Mucosa of gallbladder (tissue), 1 donor: ENCODE measurements at regions not wholly inside any gene's neighbourhood (a gene's known extent, or its start where the extent isn't known, plus 50 kb on each side); places are given as distances from the start of the nearest gene placed in this dataset.
A peak's percentile ranks its signal among the peaks of the same experiment; 100 is the strongest.
"Not testable (repeated sequence)": the region's sequence is repeated elsewhere in the genome, so short reads cannot be mapped to it uniquely, and the experiment has no call there.

Source experiments
- DNase-seq: peaks from one replicate; pipeline ENCODE4 v3.0.0-alpha.2; 2020; ENCODE audit warnings: low spot score
- donor health status: DM: no; HTN: no; CAD: no.

DNA sequence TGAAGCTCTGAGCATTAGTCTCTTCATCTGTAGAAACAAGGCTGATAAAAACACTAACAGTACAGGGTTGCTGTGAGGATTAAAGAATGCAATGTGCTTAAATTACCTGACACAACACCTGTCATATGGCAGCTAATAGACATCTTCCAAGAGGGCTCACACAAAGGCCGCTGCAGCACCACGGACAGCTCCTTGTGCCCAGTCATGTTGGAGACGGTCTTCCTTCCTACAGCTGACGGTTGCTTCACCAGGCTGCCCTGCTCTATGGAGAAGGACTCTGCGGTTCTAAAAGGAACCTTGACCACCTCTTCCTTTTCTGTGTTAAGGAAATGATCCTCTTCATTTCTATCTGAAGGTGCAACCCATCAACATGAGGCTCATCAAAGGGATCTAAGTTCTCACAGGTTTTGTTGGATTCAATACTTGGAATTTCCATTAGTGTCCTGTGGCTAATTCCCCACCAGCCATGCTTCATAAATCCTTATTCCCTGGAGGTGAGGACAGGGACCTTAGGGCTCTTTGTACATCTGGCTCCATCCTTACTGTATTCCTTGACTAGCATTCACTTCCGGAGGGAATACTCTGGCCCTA, 138.9 kb upstream of the CES5A start:
- DNase-seq: peak; percentile 44

DNA sequence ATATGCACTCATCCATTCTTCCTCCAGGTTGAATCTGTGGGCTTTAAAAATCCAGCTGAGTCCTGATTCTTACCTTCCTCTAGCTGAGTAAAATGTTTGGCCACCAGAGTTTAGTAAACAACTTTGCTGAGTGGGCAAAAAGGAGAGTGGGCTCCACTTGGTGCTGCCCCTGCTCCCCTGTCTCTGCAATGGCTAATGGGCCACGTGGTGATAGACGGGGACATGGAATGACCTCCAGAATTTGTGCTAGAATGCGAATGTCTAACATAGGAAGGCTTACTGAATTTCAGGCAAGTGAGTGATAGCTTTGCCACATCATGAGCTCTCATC, 137.3 kb upstream of the CES5A start:
- no peak for DNase-seq

- DNase-seq: no peak
Measured at GRCh38 chr16:56011808-56012481, 136.8 kb upstream of the CES5A start.

DNA sequence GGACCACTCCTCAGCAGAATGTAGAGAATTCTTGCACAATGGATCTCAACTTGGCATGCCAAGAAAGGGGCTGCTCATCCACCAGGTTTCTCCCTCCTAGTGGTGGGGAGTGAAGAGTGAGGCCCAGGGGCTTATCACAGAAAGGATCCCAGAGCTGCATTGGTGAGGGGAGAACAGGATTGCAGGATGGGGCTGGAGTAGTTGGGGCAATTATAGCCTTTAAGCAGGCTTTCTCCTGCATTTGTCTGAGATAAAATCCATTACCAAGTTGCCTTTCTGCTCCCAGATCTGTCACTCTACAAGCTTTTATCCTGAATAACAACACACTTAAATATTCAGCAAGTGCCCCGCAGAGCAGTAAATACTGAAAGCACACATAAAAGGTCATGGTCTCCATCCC, 130.8 kb upstream of the CES5A start:
- no peak for DNase-seq

- no peak for DNase-seq
Measured at GRCh38 chr16:55999683-56000082, 124.5 kb upstream of the CES5A start.

DNA sequence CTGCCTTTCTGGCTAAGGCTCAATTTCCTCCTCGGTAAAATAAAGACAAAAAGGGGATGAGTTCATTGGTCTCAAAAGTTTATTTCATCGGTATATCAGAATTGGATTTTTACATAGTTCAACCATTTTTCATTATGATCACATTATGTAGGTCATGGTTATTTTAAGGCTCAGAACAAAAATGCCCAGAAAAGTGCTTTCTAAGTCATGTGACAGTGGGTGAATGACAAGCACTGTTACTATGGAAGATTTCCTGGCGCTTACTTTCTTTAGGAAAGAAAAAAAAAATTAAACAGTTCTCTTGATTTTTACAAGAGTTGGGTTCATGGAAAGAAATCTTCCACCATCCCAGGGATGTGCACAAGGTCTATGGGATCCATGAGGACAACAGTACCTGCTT, 117.9 kb upstream of the CES5A start:
- no peak for DNase-seq

DNA sequence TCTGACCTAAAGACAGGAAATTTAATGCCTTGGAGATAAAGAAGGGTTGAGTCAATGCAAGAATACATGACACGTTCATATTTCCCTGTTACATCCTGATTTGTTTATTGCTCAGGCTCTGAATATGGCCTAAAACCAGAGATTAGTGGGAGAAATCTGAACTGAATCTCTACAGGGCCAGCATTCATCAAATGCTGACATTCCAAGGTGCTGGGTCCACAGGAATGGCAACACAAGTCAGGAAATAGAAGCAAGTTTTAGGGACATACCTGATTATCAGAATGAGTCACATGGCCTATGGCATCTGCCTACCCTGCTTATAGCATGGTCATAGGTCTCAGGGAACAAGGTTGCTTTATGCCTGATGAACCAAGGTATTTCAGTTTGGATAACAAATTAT, 117.4 kb upstream of the CES5A start:
- no peak for DNase-seq

DNA sequence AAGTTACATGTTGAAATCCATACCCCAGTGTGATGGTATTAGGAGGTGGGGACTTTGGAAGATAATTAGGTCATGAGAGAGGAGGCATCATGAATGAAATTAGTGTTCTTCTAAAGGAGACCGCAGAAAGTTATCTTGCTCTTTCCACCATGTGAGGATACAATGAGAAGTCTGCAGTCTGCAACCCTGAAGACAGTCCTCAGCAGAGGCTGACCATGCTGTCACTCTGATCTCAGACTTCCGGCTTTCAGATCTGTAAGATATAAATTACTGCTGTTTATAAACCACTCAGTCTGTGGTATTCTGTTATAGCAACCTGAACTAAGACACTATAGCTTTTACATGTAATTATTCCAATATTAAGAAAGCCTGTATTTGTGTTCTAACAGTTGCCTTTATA, 116.7 kb upstream of the CES5A start:
- DNase-seq: no peak

- DNase-seq: no peak
Measured at GRCh38 chr16:55989569-55989907, 114.4 kb upstream of the CES5A start.

- DNase-seq: not testable (repeated sequence)
Measured at GRCh38 chr16:55988850-55989568, 113.8 kb upstream of the CES5A start.

DNA sequence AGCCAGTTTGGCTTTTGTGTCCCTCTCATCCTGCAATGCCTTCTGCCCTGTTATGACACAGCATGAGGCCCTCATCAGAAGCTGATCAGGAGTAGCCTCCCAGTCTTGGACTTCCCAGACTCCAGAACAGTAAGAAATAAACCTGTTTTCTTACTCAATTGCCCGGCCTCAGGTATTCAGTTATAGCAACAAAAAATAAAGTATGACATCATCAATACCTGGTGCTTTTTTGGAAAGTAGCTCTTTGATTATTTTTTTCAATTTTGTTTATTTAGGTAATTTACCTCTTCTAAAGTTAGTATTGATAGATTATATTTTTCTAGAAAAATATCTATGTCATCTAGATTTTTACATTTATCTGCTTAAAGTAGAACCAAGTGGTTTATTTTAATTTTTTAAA, 112.8 kb upstream of the CES5A start:
- no peak for DNase-seq

DNA sequence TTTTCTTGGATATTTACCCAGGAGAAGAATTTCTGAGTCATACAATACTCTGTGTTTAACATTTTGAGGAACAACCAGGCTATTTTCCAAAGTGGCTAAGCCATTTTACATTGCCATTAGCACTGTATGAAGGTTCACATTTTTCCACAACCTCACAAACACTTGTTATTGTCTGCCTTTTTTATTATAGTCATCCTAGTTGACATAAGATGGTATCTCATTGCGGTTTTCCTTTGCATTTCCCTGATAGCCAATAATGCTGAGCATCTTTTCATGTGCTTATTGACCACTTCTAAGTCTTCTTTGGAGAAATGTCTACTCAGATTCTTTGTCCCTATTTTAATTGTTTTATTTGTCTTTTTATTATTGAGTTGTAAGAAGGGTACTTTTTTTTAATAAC, 107.4 kb upstream of the CES5A start:
- DNase-seq: no peak

- DNase-seq: no peak
Measured at GRCh38 chr16:55981557-55981956, 106.4 kb upstream of the CES5A start.

GRCh38 chr16:55976815-55977214, 101.6 kb upstream of the CES5A start:
- DNase-seq: no peak

- no peak for DNase-seq
Measured at GRCh38 chr16:55971447-55971846, 96.3 kb upstream of the CES5A start.

GRCh38 chr16:55968221-55968620, 93.0 kb upstream of the CES5A start:
- DNase-seq: no peak

DNA sequence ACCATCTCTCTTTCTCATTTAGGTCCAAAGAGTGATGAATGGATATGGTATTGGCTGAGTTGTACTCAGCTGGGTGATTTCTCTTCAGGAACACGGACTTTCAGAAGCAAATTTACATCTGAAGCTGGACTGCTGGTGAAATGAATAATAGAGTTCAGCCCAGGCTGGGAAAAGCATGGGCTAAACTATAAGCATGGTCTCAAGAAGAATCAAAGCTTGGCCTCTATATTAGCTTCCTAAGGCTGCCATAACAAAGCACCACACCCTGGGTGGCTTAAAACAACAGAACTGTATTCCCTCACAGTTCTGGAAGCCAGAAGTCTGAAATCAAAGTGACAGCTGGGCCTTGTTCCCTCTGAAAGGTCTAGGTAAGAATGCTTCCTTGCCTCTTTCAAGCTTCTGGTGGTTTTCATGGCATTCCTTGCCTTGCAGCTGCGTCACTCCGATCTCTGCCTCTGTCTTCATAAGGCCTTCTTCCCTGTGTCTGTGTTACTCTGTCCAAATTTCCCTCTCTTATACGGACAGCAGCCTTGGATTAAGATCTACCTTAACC, 89.8 kb upstream of the CES5A start:
- no peak for DNase-seq

DNA sequence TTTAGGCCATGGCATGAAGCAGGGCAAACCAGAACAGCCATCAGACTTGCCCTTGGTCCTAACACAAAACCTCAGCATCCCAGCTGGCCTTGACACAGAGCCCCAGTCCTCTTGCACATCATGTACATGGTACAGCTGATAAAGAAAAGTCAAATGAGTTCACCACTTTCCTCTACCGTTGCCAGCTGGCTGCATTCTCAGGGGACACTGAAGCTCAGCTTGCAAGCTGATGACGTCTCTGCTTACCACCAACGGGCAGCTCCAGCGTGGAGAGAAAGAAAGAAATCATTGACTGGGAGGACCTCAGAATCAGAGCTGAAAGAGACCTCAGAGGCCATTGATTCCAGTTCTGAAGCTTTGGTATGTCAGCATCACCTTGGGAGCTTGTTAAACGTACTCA, 80.7 kb upstream of the CES5A start:
- DNase-seq: no peak

- DNase-seq: no peak
Measured at GRCh38 chr16:55955424-55955823, 80.3 kb upstream of the CES5A start.

DNA sequence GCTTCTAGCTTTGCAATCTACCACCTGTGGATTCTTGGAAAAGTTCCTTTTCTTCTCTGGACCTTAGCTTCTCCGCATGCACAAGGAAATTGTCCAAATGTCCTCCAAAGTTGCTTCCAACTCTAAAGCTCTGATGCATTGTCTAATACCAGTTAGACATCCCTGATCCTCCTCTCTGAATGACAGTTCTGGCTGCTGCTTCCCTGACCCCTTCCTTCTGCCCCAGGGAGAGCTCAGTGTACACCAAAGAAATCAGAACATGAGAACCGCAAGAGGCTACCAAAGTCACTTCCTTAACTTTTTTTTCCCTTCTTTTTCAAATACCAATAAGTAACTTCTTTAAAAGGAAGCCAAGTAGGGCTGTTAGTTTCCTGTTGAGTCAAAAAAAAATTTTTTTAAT, 79.7 kb upstream of the CES5A start:
- no peak for DNase-seq

DNA sequence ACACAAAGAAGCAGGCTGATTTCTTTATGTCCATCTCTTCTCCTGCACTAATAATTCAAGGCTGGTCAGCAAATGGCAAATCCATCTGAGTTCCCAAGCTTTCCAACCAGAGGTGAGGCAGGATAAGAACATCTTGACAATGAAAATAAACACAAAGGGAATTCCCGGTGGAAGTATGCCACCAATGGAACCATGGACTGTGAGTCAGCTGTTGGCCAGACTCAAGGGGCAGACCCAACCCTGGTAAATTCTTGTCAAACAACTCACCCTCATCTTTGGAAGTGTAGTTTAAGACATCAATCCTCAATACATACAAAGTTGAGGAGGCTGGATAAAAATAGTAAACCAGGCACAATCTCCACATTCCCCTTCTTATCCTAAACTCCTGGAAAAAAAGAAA, 74.3 kb upstream of the CES5A start:
- no peak for DNase-seq

- DNase-seq: no peak
Measured at GRCh38 chr16:55948230-55948629, 73.1 kb upstream of the CES5A start.

- DNase-seq: no peak
Measured at GRCh38 chr16:55947366-55947765, 72.2 kb upstream of the CES5A start.
